BE2C (cell line): ENCODE measurements at regions not wholly inside any gene's neighbourhood (a gene's known extent, or its start where the extent isn't known, plus 50 kb on each side); places are given as distances from the start of the nearest gene placed in this dataset.
"Not testable (repeated sequence)": the region's sequence is repeated elsewhere in the genome, so short reads cannot be mapped to it uniquely, and the experiment has no call there.

Experiments used
- DNase-seq: peaks from one replicate; pipeline ENCODE4 v3.0.0-alpha.2; 2020
- H3K27me3 ChIP-seq: fragments of 250-450 bp; sonication (Bioruptor Pico); 2 replicates; pipeline ENCODE4 v1.5.1; 2020; ENCODE audit warnings: mild to moderate bottlenecking
- H3K36me3 ChIP-seq: fragments of 250-450 bp; sonication (Bioruptor Pico); 2 replicates; pipeline ENCODE4 v1.5.1; 2020; ENCODE audit warnings: mild to moderate bottlenecking
- H3K4me1 ChIP-seq: fragments of 250-450 bp; sonication (Bioruptor Pico); 2 replicates; pipeline ENCODE4 v1.5.1; 2020
- H3K4me3 ChIP-seq: 2 replicates; pipeline ENCODE4 v1.5.1; 2011; ENCODE audit warnings: low read depth, low read length
- H3K9me3 ChIP-seq: fragments of 250-450 bp; sonication (Bioruptor Pico); 2 replicates; pipeline ENCODE4 v1.5.1; 2020
- TF ChIP-seq, protein P1 (sequence below): IDR thresholded peaks from 2 replicates; pipeline ENCODE4 v1.5.1; 2012; ENCODE audit warnings: mild to moderate bottlenecking, low read depth, low read length

DNA sequence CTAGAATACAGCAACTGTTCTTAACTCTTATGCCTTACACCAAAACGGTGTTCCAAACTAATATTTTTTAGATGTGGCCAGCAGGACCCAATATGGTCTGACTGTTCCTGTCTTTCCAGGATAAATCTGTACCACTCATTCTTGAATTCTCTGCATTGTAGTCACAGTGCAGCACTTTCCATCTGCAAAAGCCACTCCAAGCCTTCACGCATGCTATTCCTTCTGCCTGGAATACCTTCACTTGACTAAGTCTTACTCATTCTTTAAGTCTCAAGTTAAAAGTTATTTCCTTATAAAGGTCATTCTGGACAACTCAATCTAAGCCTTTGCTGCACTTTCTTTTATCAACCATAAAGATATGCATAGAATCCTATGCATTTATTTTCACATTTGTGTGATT lies 1194.5 kb downstream of the PLA2G4A start:
- no peak for DNase-seq
- no peaks in the 10 kb centered on the region for H3K4me1 ChIP-seq
- H3K36me3 ChIP-seq: no peaks in the 10 kb centered on the region
- H3K4me3 ChIP-seq: no peak overlapping the region
- no peaks in the 10 kb centered on the region for H3K9me3 ChIP-seq
- TF ChIP-seq, protein P1, sequence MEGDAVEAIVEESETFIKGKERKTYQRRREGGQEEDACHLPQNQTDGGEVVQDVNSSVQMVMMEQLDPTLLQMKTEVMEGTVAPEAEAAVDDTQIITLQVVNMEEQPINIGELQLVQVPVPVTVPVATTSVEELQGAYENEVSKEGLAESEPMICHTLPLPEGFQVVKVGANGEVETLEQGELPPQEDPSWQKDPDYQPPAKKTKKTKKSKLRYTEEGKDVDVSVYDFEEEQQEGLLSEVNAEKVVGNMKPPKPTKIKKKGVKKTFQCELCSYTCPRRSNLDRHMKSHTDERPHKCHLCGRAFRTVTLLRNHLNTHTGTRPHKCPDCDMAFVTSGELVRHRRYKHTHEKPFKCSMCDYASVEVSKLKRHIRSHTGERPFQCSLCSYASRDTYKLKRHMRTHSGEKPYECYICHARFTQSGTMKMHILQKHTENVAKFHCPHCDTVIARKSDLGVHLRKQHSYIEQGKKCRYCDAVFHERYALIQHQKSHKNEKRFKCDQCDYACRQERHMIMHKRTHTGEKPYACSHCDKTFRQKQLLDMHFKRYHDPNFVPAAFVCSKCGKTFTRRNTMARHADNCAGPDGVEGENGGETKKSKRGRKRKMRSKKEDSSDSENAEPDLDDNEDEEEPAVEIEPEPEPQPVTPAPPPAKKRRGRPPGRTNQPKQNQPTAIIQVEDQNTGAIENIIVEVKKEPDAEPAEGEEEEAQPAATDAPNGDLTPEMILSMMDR: no peak
- no peaks in the 10 kb centered on the region for H3K27me3 ChIP-seq

GRCh38 chr1:188027613-188028012 lies 1198.9 kb downstream of the PLA2G4A start:
- TF ChIP-seq, protein P1: no peak
- no peak for DNase-seq
- Histone ChIP-seq H3K27me3 (no peaks in the 10 kb centered on the region), H3K9me3 (no peaks in the 10 kb centered on the region), H3K4me3 (no peak overlapping the region), H3K4me1 (no peaks in the 10 kb centered on the region), H3K36me3 (no peaks in the 10 kb centered on the region)

GRCh38 chr1:188037572-188037971 lies 1208.8 kb downstream of the PLA2G4A start:
- DNase-seq, H3K9me3 ChIP-seq, H3K4me1 ChIP-seq, H3K4me3 ChIP-seq, H3K36me3 ChIP-seq, H3K27me3 ChIP-seq: not testable (repeated sequence)

GRCh38 chr1:188043536-188044245 lies 1214.9 kb downstream of the PLA2G4A start:
- TF ChIP-seq, protein P1: no peak
- DNase-seq: no peak
- H3K4me1 ChIP-seq: no peaks in the 10 kb centered on the region
- H3K4me3 ChIP-seq: no peak overlapping the region
- H3K9me3 ChIP-seq: no peaks in the 10 kb centered on the region
- no peaks in the 10 kb centered on the region for H3K36me3 ChIP-seq
- H3K27me3 ChIP-seq: no peaks in the 10 kb centered on the region

DNA sequence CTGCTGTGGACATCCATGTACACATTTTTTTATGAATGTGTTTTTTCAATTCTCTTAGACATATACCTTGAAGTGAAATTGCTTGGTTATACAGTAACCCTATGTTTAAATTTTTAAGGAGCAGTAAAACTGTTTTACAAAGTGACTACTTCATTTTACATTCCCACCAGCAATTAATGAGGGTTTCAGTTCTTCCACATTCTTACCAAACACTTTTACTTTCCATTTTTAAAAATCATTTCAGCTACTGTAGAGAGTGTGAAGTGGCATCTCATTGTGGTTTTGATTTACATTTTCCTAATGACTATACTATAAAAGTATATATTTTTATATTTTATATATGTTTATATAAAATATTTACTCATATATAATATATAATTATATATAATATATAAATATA lies 1221.5 kb downstream of the PLA2G4A start:
- TF ChIP-seq, protein P1: no peak
- no peak for DNase-seq
- Histone ChIP-seq H3K27me3 (no peaks in the 10 kb centered on the region), H3K4me3 (no peak overlapping the region), H3K36me3 (no peaks in the 10 kb centered on the region), H3K9me3 (no peaks in the 10 kb centered on the region; the same call in 1 of the 2 replicates), H3K4me1 (no peaks in the 10 kb centered on the region; the same call in 1 of the 2 replicates)

DNA sequence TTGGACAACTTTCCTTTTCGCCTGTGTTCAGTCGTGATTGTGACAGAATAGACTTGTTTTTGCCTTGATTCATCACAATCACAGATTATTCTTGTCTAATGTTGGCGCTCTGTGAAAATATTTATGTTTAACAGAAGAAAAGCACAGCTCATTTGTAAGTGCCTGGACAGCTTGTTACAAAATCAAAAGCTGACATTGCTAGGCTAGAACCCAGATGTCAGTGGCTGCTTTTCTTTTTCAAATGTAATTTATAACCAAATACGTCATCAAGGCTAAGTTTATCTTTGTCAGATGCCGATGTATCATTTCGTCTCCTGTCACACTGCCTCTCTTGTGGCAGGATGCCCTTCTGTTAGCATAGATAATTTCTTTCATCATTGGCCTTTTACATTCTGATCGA lies 1227.3 kb downstream of the PLA2G4A start:
- Histone ChIP-seq H3K36me3 (no peaks in the 10 kb centered on the region), H3K27me3 (no peaks in the 10 kb centered on the region), H3K4me3 (no peak overlapping the region), H3K4me1 (no peaks in the 10 kb centered on the region; the same call in 1 of the 2 replicates), H3K9me3 (no peaks in the 10 kb centered on the region; the same call in 1 of the 2 replicates)
- no peak for DNase-seq
- TF ChIP-seq, protein P1: no peak
